GM12878 (cell line): ENCODE measurements at regions not wholly inside any gene's neighbourhood (a gene's known extent, or its start where the extent isn't known, plus 50 kb on each side); places are given as distances from the start of the nearest gene placed in this dataset.

ENCODE experiments used
- ATAC-seq: fragments of 200-7000 bp; cut with Tn5 transposase; 3 replicates; pipeline ENCODE4 v1.9.1; 2020; ENCODE audit warnings: mild to moderate bottlenecking, moderate library complexity
- BruUV-seq: library from RNA; stranded (reverse); fragments of 400-500 nt; replicated peaks from 2 replicates; lab custom pipeline; 2021; lab: Mats Ljungman, UMichigan
- CTCF ChIA-PET: fragments of 300-600 bp; sonication (Branson Sonifier 250); formaldehyde crosslinking; extraction: SDS; loops from one replicate; lab custom pipeline; 2021; ENCODE audit warnings: inconsistent platforms; lab: Yijun Ruan, JAX
- POLR2A ChIA-PET: fragments of 350-600 bp; formaldehyde crosslinking; extraction: SDS; loops from one replicate; lab custom pipeline; 2021; ENCODE audit warnings: inconsistent platforms; lab: Charles Lee
- RAD21 ChIA-PET: fragments of 300-600 bp; sonication (Branson Sonifier 250); formaldehyde crosslinking; loops from one replicate; lab custom pipeline; 2023; ENCODE audit warnings: antibody characterized with exemption; ENCODE audit not compliant: unreplicated experiment; lab: Charles Lee
- SMC1A ChIA-PET: fragments of 300-600 bp; sonication (Branson Sonifier 250); formaldehyde crosslinking; loops from one replicate; lab custom pipeline; 2023; ENCODE audit not compliant: unreplicated experiment, uncharacterized antibody; lab: Charles Lee
- DNase-seq: peaks from one replicate; pipeline ENCODE4 v3.0.0-alpha.2; 2011; ENCODE audit warnings: low read depth, low spot score
- FAIRE-seq: peaks from 3 replicates; lab custom pipeline; 2011; peaks lifted over from hg19 to GRCh38; lab: Jason Lieb, UNC
- H2AFZ ChIP-seq: 2 replicates; pipeline ENCODE4 v1.6.0; 2011; ENCODE audit warnings: low read depth, low read length, control low read depth; ENCODE audit not compliant: control insufficient read depth
- H3K27ac ChIP-seq: 2 replicates; pipeline ENCODE4 v1.5.1; 2011; ENCODE audit warnings: control low read depth; ENCODE audit not compliant: control insufficient read depth, insufficient read depth
- H3K27me3 ChIP-seq, 2 experiments: replicated peaks in 1 of 2; 2 replicates each; pipeline versions ENCODE4 v1.6.0 to v1.6.1; 2011; ENCODE audit warnings: low read length in 1 of 2; ENCODE audit not compliant: control insufficient read depth in 2 of 2, insufficient read depth in 2 of 2
- H3K36me3 ChIP-seq, 2 experiments: 2 replicates each; pipeline ENCODE4 v1.5.1; 2011; ENCODE audit warnings: low read length in 1 of 2; ENCODE audit not compliant: control insufficient read depth in 2 of 2, insufficient read depth in 2 of 2
- H3K4me1 ChIP-seq: 2 replicates; pipeline ENCODE4 v1.6.1; 2011; ENCODE audit warnings: mild to moderate bottlenecking, low read length, moderate library complexity, mixed read lengths; ENCODE audit not compliant: control insufficient read depth, insufficient read depth
- H3K4me2 ChIP-seq: 2 replicates; pipeline ENCODE4 v1.6.0; 2011; ENCODE audit warnings: control low read depth; ENCODE audit not compliant: control insufficient read depth, insufficient read depth
- H3K4me3 ChIP-seq: fragments of 200-600 bp; sonication (generic); 2 replicates; pipeline ENCODE4 v1.5.1; 2016
- H3K79me2 ChIP-seq: 2 replicates; pipeline ENCODE4 v1.6.0; 2011; ENCODE audit warnings: low read length; ENCODE audit not compliant: control insufficient read depth, insufficient read depth
- H3K9ac ChIP-seq: 2 replicates; pipeline ENCODE4 v1.8.0; 2011; ENCODE audit warnings: low read length, control low read depth, mixed read lengths; ENCODE audit not compliant: control insufficient read depth, insufficient read depth
- H3K9me3 ChIP-seq: replicated peaks from 3 replicates; pipeline ENCODE4 v1.5.1; 2011; ENCODE audit warnings: mild to moderate bottlenecking, low read length; ENCODE audit not compliant: control insufficient read depth, insufficient read depth
- H4K20me1 ChIP-seq: 2 replicates; pipeline ENCODE4 v1.6.0; 2011; ENCODE audit not compliant: control insufficient read depth, insufficient read depth
- ATF7 ChIP-seq: fragments of 450-650 bp; IDR thresholded peaks from 2 replicates; pipeline ENCODE4 v1.6.1; 2016; ENCODE audit warnings: low read depth, mild to moderate bottlenecking
- CEBPB ChIP-seq, 2 experiments: fragments of 150-350 bp in 1 of 2; IDR thresholded peaks; 2 replicates each; pipeline ENCODE4 v1.6.1; 2012 to 2014; ENCODE audit warnings: low read depth in 2 of 2, low read length in 2 of 2, borderline replicate concordance in 1 of 2, inconsistent platforms in 1 of 2
- CREB1 ChIP-seq: IDR thresholded peaks from 2 replicates; pipeline ENCODE4 v1.6.1; 2012; ENCODE audit warnings: low read depth, mild to moderate bottlenecking, inconsistent platforms
- CREM ChIP-seq: IDR thresholded peaks from 2 replicates; pipeline ENCODE4 v1.6.1; 2014; ENCODE audit warnings: antibody characterized with exemption, low read depth
- GATAD2B ChIP-seq: fragments of 450-650 bp; conservative IDR thresholded peaks from 2 replicates; pipeline ENCODE4 v1.6.1; 2017; ENCODE audit warnings: low read depth, mild to moderate bottlenecking, moderate library complexity
- HCFC1 ChIP-seq: fragments of 150-350 bp; IDR thresholded peaks from 2 replicates; pipeline ENCODE4 v1.6.1; 2014; ENCODE audit warnings: low read length
- JUND ChIP-seq: IDR thresholded peaks from 2 replicates; pipeline ENCODE4 v1.6.1; 2012; ENCODE audit warnings: low read depth, mild to moderate bottlenecking, low read length, improper control_type of control experiment, moderate library complexity
- KLF5 ChIP-seq: fragments of 450-650 bp; IDR thresholded peaks from 2 replicates; pipeline ENCODE4 v1.6.1; 2014; ENCODE audit warnings: mild to moderate bottlenecking; ENCODE audit not compliant: partially characterized antibody
- NFXL1 ChIP-seq: fragments of 450-650 bp; IDR thresholded peaks from 2 replicates; pipeline ENCODE4 v1.6.1; 2017; ENCODE audit warnings: antibody characterized with exemption, mild to moderate bottlenecking, borderline replicate concordance
- RB1 ChIP-seq: fragments of 450-650 bp; formaldehyde crosslinking; IDR thresholded peaks from 2 replicates; pipeline ENCODE4 v1.6.1; 2017; ENCODE audit warnings: mild to moderate bottlenecking, borderline replicate concordance
- STAT3 ChIP-seq: IDR thresholded peaks from 2 replicates; pipeline ENCODE4 v1.6.1; 2011; ENCODE audit warnings: low read depth, low read length, improper control_type of control experiment
- WGBS: methylation state at CpG from one replicate; pipeline ENCODE4 v1.1.6; 2016; ENCODE audit warnings: low lambda C conversion rate; ENCODE audit not compliant: insufficient replicate concordance, insufficient coverage; ENCODE audit errors: missing lambda C conversion rate; 5-methylcytosine and 5-hydroxymethylcytosine counted together
- in situ Hi-C: fragments of 300-500 bp; cut with MboI; formaldehyde crosslinking; loops from 9 replicates; pipeline ENCODE4 v1.14.3; 2018; ENCODE audit warnings: mixed read lengths
- intact Hi-C: fragments of 100-400 bp; cut with micrococcal nuclease; formaldehyde crosslinking; loops from one replicate; pipeline ENCODE4 v1.14.2; 2022; ENCODE audit not compliant: unreplicated experiment
- TF ChIP-seq, protein P1 (sequence below): fragments of 450-650 bp; IDR thresholded peaks from 2 replicates; pipeline ENCODE4 v1.6.1; 2014; ENCODE audit warnings: mild to moderate bottlenecking

DNA sequence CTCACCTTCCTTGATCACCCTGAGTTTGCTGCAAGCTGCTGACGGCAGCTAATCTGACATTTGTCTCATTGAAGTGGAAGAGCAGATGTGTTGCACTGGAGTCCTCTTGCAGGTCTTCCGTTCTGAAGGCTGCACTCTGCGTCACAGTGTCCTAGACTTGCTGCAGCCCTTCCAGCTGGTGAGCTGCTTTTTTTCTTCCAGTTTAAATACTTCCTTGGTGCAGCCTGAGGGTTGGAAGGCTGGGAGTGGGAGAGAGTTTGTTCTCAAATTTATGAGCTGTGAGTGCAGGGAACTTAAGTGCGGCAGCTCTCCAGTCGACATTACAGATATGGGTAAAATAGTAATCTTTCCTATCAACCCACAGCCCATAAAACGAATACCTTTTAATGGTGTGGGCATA lies 303.6 kb upstream of the FAT1 start:
- no peak overlapping the region for H3K4me2 ChIP-seq
- POLR2A ChIA-PET, result no interaction called here
- BruUV-seq, result no TSS peak
- RAD21 ChIA-PET, result no interaction called here
- in situ Hi-C loops (no loop called here), intact Hi-C loops (no loop called here)
- TF ChIP-seq HCFC1 (no peak), CREB1 (no peak), ATF7 (no peak), CREM (no peak), JUND (no peak), GATAD2B (no peak), NFXL1 (no peak), KLF5 (no peak), CEBPB (IDR thresholded peaks at IDR 0.05; ENCODE audit: borderline replicate concordance in 1 of 2, low read depth in 2 of 2, low read length in 2 of 2) (no peak), STAT3 (no peak), RB1 (no peak)
- TF ChIP-seq, protein P1, sequence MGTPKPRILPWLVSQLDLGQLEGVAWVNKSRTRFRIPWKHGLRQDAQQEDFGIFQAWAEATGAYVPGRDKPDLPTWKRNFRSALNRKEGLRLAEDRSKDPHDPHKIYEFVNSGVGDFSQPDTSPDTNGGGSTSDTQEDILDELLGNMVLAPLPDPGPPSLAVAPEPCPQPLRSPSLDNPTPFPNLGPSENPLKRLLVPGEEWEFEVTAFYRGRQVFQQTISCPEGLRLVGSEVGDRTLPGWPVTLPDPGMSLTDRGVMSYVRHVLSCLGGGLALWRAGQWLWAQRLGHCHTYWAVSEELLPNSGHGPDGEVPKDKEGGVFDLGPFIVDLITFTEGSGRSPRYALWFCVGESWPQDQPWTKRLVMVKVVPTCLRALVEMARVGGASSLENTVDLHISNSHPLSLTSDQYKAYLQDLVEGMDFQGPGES, result no peak
- ATAC-seq (no peak), FAIRE-seq (no peak), DNase-seq (no peak)
- no peaks in the 10 kb centered on the region for H3K36me3 ChIP-seq
- H2AFZ ChIP-seq, result no peak overlapping the region
- H3K9ac ChIP-seq, result no peak overlapping the region
- H3K4me1 ChIP-seq, result no peaks in the 10 kb centered on the region
- 54% methylated on average over 6 of the region's 6 CpGs for WGBS
- no peak overlapping the region for H3K4me3 ChIP-seq
- no peaks in the 10 kb centered on the region for H3K9me3 ChIP-seq
- CTCF ChIA-PET, result interaction anchor here (0.6 kb wide), 1 partner anchor 1724 kb away, joined by 3 read pairs; no protein-coding TSS in a partner anchor
- no peaks in the 10 kb centered on the region for H4K20me1 ChIP-seq
- H3K79me2 ChIP-seq, result no peaks in the 10 kb centered on the region
- SMC1A ChIA-PET, result no interaction called here
- no peaks in the 10 kb centered on the region for H3K27me3 ChIP-seq
- no peak overlapping the region for H3K27ac ChIP-seq
